Liver (tissue), 8 donors: ENCODE measurements at regions not wholly inside any gene's neighbourhood (a gene's known extent, or its start where the extent isn't known, plus 50 kb on each side); places are given as distances from the start of the nearest gene placed in this dataset.

ENCODE experiments used
- DNase-seq: peaks from one replicate; pipeline ENCODE4 v3.0.0-alpha.2; 2017; ENCODE audit warnings: low spot score
- H3K27ac ChIP-seq, 2 donors: one replicate each; pipeline ENCODE4 v1.7.0; 2013; ENCODE audit warnings: inconsistent platforms in 2 of 2, low read length in 2 of 2, control low read depth in 1 of 2, low read depth in 1 of 2, mild to moderate bottlenecking in 1 of 2
- H3K27me3 ChIP-seq, 4 donors: one replicate each; pipeline versions ENCODE4 v1.6.1 to v1.7.0; 2013; ENCODE audit warnings: low read length in 3 of 4, inconsistent platforms in 1 of 4, mild to moderate bottlenecking in 1 of 4, moderate library complexity in 1 of 4; ENCODE audit not compliant: control insufficient read depth in 4 of 4, insufficient read depth in 4 of 4
- H3K36me3 ChIP-seq, 4 donors: one replicate each; pipeline versions ENCODE4 v1.6.1 to v1.7.0; 2013; ENCODE audit warnings: low read length in 3 of 4, mild to moderate bottlenecking in 3 of 4, low read depth in 1 of 4, moderate library complexity in 1 of 4; ENCODE audit not compliant: control insufficient read depth in 4 of 4, insufficient read depth in 3 of 4
- H3K4me1 ChIP-seq, 4 donors: one replicate each; pipeline versions ENCODE4 v1.6.1 to v1.7.0; 2013; ENCODE audit warnings: low read length in 3 of 4, mild to moderate bottlenecking in 3 of 4, moderate library complexity in 1 of 4; ENCODE audit not compliant: control insufficient read depth in 4 of 4, insufficient read depth in 4 of 4
- H3K4me3 ChIP-seq, 3 donors: one replicate each; pipeline versions ENCODE4 v1.6.1 to v1.7.0; 2013; ENCODE audit warnings: low read length in 3 of 3, control low read depth in 1 of 3, low read depth in 1 of 3, mild to moderate bottlenecking in 1 of 3
- H3K9ac ChIP-seq, 2 donors: one replicate each; pipeline ENCODE4 v1.7.0; 2013; ENCODE audit warnings: low read length in 2 of 2, mild to moderate bottlenecking in 2 of 2, moderate library complexity in 2 of 2, control low read depth in 1 of 2, low read depth in 1 of 2
- H3K9me3 ChIP-seq, 4 donors: one replicate each; pipeline versions ENCODE4 v1.6.1 to v1.7.0; 2013; ENCODE audit warnings: low read length in 3 of 4; ENCODE audit not compliant: control insufficient read depth in 4 of 4
- ATF3 ChIP-seq: IDR thresholded peaks from 2 replicates; pipeline ENCODE4 v1.6.1; 2016; ENCODE audit warnings: antibody characterized with exemption
- CTCF ChIP-seq: fragments of 150-350 bp; IDR thresholded peaks from 2 replicates; pipeline ENCODE4 v1.5.1; 2017; ENCODE audit warnings: improper control_type of control experiment, low read depth, low read length; ENCODE audit not compliant: missing input control
- EGR1 ChIP-seq, 2 donors: IDR thresholded peaks; 2 replicates each; pipeline ENCODE4 v1.6.1; 2016 to 2018; ENCODE audit warnings: antibody characterized with exemption in 2 of 2, low read depth in 2 of 2
- FOXA1 ChIP-seq: IDR thresholded peaks from 2 replicates; pipeline ENCODE4 v1.6.1; 2016; ENCODE audit warnings: antibody characterized with exemption
- FOXA2 ChIP-seq: IDR thresholded peaks from 2 replicates; pipeline ENCODE4 v1.6.1; 2016; ENCODE audit warnings: antibody characterized with exemption
- GABPA ChIP-seq, 2 donors: IDR thresholded peaks in 1 of 2; conservative IDR thresholded peaks in 1 of 2; 2 replicates each; pipeline ENCODE4 v1.6.1; 2016; ENCODE audit warnings: antibody characterized with exemption in 2 of 2, mild to moderate bottlenecking in 1 of 2, moderate library complexity in 1 of 2
- HNF4A ChIP-seq, 2 donors: conservative IDR thresholded peaks; 2 replicates each; pipeline ENCODE4 v1.6.1; 2016; ENCODE audit warnings: antibody characterized with exemption in 2 of 2, mild to moderate bottlenecking in 2 of 2
- JUND ChIP-seq, 2 donors: IDR thresholded peaks; 2 replicates each; pipeline ENCODE4 v1.6.1; 2016; ENCODE audit warnings: antibody characterized with exemption in 2 of 2
- MAX ChIP-seq: IDR thresholded peaks from 2 replicates; pipeline ENCODE4 v1.6.1; 2016; ENCODE audit warnings: antibody characterized with exemption
- NR2F2 ChIP-seq: IDR thresholded peaks from 2 replicates; pipeline ENCODE4 v1.6.1; 2016; ENCODE audit warnings: antibody characterized with exemption
- REST ChIP-seq: IDR thresholded peaks from 2 replicates; pipeline ENCODE4 v1.6.1; 2016; ENCODE audit warnings: antibody characterized with exemption, mild to moderate bottlenecking
- RXRA ChIP-seq, 2 donors: IDR thresholded peaks; 2 replicates each; pipeline ENCODE4 v1.6.1; 2017 to 2018; ENCODE audit warnings: antibody characterized with exemption in 2 of 2, mild to moderate bottlenecking in 1 of 2
- SP1 ChIP-seq: IDR thresholded peaks from 2 replicates; pipeline ENCODE4 v1.6.1; 2018; ENCODE audit warnings: antibody characterized with exemption, mild to moderate bottlenecking
- YY1 ChIP-seq: IDR thresholded peaks from 2 replicates; pipeline ENCODE4 v1.6.1; 2016; ENCODE audit warnings: antibody characterized with exemption, mild to moderate bottlenecking
- WGBS: extraction: QIAGEN DNeasy Blood & Tissue Kit; methylation state at CpG from one replicate; pipeline ENCODE4 v1.1.7; 2013; 5-methylcytosine and 5-hydroxymethylcytosine counted together
- TF ChIP-seq, protein P1 (sequence below): IDR thresholded peaks from 2 replicates; pipeline ENCODE4 v1.6.1; 2016; ENCODE audit warnings: antibody characterized with exemption
- donor health status: healthy.
- donor health status: healthy.
- donor health status: healthy.
- donor health status: healthy.
- donor health status: healthy.

- no peak overlapping the region for H3K27ac ChIP-seq
- H3K9me3 ChIP-seq, result no peaks in the 10 kb centered on the region
- H3K9ac ChIP-seq, result no peak overlapping the region
- DNase-seq, result no peak
- H3K4me3 ChIP-seq, result no peak overlapping the region
- 85% methylated on average over 4 of the region's 4 CpGs for WGBS
- H3K36me3 ChIP-seq, result no peaks in the 10 kb centered on the region
- H3K27me3 ChIP-seq, result no peaks in the 10 kb centered on the region
- no peaks in the 10 kb centered on the region for H3K4me1 ChIP-seq
- no peak for TF ChIP-seq CTCF
- no peak for TF ChIP-seq YY1
- TF ChIP-seq FOXA2, result no peak
- TF ChIP-seq, protein P1, sequence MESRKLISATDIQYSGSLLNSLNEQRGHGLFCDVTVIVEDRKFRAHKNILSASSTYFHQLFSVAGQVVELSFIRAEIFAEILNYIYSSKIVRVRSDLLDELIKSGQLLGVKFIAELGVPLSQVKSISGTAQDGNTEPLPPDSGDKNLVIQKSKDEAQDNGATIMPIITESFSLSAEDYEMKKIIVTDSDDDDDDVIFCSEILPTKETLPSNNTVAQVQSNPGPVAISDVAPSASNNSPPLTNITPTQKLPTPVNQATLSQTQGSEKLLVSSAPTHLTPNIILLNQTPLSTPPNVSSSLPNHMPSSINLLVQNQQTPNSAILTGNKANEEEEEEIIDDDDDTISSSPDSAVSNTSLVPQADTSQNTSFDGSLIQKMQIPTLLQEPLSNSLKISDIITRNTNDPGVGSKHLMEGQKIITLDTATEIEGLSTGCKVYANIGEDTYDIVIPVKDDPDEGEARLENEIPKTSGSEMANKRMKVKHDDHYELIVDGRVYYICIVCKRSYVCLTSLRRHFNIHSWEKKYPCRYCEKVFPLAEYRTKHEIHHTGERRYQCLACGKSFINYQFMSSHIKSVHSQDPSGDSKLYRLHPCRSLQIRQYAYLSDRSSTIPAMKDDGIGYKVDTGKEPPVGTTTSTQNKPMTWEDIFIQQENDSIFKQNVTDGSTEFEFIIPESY, result no peak
- no peak for TF ChIP-seq EGR1 (IDR thresholded peaks at IDR 0.05; ENCODE audit: low read depth in 2 of 2)
- no peak for TF ChIP-seq REST
- no peak for TF ChIP-seq SP1
- TF ChIP-seq RXRA (IDR thresholded peaks at IDR 0.05), result no peak
- no peak for TF ChIP-seq JUND (IDR thresholded peaks at IDR 0.05)
- no peak for TF ChIP-seq ATF3
- TF ChIP-seq HNF4A (conservative IDR thresholded peaks at IDR 0.05), result no peak
- no peak for TF ChIP-seq MAX
- TF ChIP-seq GABPA (IDR thresholded peaks at IDR 0.05 in 1 of 2, conservative IDR thresholded peaks at IDR 0.05 in 1 of 2), result no peak
- no peak for TF ChIP-seq FOXA1
- TF ChIP-seq NR2F2, result no peak
Observed at GRCh38 chr16:77002644-77003043, 188.3 kb upstream of the MON1B start.

- 39% methylated on average over 6 of the region's 6 CpGs for WGBS
- no peak overlapping the region for H3K9ac ChIP-seq
- no peaks in the 10 kb centered on the region for H3K36me3 ChIP-seq
- no peaks in the 10 kb centered on the region for H3K4me1 ChIP-seq
- H3K27me3 ChIP-seq, result no peaks in the 10 kb centered on the region
- no peak for DNase-seq
- no peak overlapping the region for H3K4me3 ChIP-seq
- no peak overlapping the region for H3K27ac ChIP-seq
- peaks cover 0 to 4% (median under 1%) of the 10 kb centered on the region in 4 donors for H3K9me3 ChIP-seq
- no peak for TF ChIP-seq FOXA2
Observed at GRCh38 chr16:77009453-77009852, 181.5 kb upstream of the MON1B start.
